ENCODE measurements at regions not wholly inside any gene's neighbourhood (a gene's known extent, or its start where the extent isn't known, plus 50 kb on each side); places are given as distances from the start of the nearest gene placed in this dataset.
A peak's percentile ranks its signal among the peaks of the same experiment; 100 is the strongest.

DNA sequence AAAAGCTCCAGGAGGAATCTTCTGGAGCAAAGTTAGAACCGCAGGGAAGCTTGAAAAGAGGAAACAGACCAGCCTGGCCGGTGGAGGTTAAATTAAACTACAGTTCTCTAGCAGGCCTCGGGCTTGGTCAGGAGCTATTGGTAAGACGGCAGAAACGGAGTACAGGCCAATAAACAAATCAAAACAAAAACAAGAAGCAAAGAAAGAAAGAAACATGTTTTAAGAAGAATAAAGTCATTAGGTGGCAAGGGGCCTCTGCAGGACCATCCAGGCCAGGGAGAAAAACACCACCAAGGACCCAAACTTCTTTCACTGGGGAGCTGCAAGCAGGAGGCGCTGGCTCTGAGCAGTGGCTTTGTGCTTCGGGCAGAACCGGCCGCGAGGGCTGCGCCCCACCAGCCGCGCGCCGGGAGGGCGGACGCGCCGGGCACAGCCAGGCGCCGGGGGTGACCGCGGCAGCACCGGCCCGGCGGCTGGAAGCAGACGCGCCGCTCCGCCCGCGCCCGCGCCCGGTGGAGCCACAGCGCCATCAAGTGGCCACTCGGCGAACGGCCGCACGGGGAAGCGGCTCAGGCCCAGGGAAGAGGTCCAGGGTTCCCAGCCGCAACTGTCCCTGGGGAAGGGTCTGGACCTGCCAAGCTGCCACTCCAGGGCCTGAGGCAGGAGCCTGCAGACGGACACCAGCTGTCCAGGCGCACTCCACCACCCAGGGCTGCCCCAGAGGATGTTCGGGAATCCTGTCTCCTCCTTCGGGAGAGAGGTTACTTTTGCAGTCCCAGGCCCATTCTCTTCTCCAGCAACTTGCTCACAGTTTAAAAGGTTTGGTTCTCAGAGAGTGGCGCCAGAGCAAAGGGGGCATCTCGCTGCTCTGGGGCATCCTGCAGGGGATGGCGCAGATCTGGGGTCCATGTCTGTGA lies 419.4 kb downstream of the SOX9 start:
- Histone ChIP-seq H3K27me3 (replicated peaks; ENCODE audit: control insufficient read depth, insufficient read depth, low read length) (no peaks in the 10 kb centered on the region), H3K9me3 (0 out of 2 replicates have a peak, but pooled peaks cover 3% of the 10 kb centered on the region), H3K36me3 (ENCODE audit: control insufficient read depth, insufficient read depth, low read length) (no peaks in the 10 kb centered on the region; the same call in 1 of the 2 replicates), H3K4me3 (ENCODE audit: low read depth, low read length) (no peak overlapping the region), H3K4me1 (peaks cover 5% of the 10 kb centered on the region; the same call in 1 of the 2 replicates)
- peak overlapping the region; percentile 53 for H3K27ac Mint-ChIP-seq (ENCODE audit: unreplicated experiment)
- no TSS peak for BruUV-seq (replicated peaks)
- CTCF ChIA-PET, result interaction anchor here (1.0 to 1.1 kb wide), 3 partner anchors 141 to 1067 kb away, joined by 3 to 8 read pairs (median 4); partner anchors contain the start of gene SOX9
- H3K36me3 Mint-ChIP-seq (ENCODE audit: insufficient read depth, unreplicated experiment), result peaks cover 6% of the 10 kb centered on the region
- peak overlapping the region; percentile 41 for H3K4me3 Mint-ChIP-seq (ENCODE audit: unreplicated experiment)
- peaks cover 14% of the 10 kb centered on the region for H3K4me1 Mint-ChIP-seq (ENCODE audit: low read depth, unreplicated experiment)
- POLR2A ChIA-PET, result interaction anchor here (0.8 kb wide), 1 partner anchor 96 kb away, joined by 3 read pairs; no protein-coding TSS in a partner anchor
- peak in 1 of 2 experiments; percentile 88 for DNase-seq
- intact Hi-C loops (cut with micrococcal nuclease; ENCODE audit: unreplicated experiment), result loop anchor here (1.0 to 10.0 kb wide), 3 partner anchors 419 to 1305 kb away; partner anchors contain the start of gene SOX9
- H3K27me3 Mint-ChIP-seq (ENCODE audit: insufficient read depth, unreplicated experiment), result no peaks in the 10 kb centered on the region
- H3K9me3 Mint-ChIP-seq (ENCODE audit: unreplicated experiment), result peaks cover 11% of the 10 kb centered on the region
- TF ChIP-seq, protein P1, sequence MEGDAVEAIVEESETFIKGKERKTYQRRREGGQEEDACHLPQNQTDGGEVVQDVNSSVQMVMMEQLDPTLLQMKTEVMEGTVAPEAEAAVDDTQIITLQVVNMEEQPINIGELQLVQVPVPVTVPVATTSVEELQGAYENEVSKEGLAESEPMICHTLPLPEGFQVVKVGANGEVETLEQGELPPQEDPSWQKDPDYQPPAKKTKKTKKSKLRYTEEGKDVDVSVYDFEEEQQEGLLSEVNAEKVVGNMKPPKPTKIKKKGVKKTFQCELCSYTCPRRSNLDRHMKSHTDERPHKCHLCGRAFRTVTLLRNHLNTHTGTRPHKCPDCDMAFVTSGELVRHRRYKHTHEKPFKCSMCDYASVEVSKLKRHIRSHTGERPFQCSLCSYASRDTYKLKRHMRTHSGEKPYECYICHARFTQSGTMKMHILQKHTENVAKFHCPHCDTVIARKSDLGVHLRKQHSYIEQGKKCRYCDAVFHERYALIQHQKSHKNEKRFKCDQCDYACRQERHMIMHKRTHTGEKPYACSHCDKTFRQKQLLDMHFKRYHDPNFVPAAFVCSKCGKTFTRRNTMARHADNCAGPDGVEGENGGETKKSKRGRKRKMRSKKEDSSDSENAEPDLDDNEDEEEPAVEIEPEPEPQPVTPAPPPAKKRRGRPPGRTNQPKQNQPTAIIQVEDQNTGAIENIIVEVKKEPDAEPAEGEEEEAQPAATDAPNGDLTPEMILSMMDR (IDR thresholded peaks at IDR 0.05; ENCODE audit: insufficient read depth in 1 of 2, low read depth in 1 of 2, low read length in 1 of 2, severe bottlenecking in 1 of 2, unreplicated experiment in 1 of 2), result peak; percentile 76 to 92

DNA sequence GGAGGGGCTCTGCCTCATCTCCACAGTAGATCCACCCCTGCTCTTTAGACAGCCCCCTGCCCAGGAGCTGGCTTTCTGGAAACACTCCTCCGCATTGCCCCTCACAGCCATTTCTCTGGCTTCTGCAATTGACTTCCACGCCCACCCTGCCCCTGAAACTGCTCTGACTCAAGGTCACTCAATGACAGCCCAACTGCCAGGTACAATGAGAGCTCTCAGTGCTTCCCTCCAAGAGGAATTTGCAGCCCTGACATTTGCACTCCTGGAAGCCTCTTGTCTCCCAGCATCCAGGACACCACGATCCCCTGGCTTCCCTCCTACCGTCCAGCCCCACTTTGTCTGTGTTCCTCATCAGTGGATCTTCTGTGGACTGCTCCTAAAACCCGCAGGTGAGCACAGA lies 421.5 kb downstream of the SOX9 start:
- Mint-ChIP-seq H3K36me3 (ENCODE audit: insufficient read depth, unreplicated experiment) (peaks cover 6% of the 10 kb centered on the region), H3K9me3 (ENCODE audit: unreplicated experiment) (peaks cover 11% of the 10 kb centered on the region), H3K4me1 (ENCODE audit: low read depth, unreplicated experiment) (peaks cover 14% of the 10 kb centered on the region), H3K4me3 (ENCODE audit: unreplicated experiment) (no peak overlapping the region), H3K27ac (ENCODE audit: unreplicated experiment) (no peak overlapping the region), H3K27me3 (ENCODE audit: insufficient read depth, unreplicated experiment) (no peaks in the 10 kb centered on the region)
- ChIA-PET POLR2A (no interaction called here), CTCF (no interaction called here)
- TF ChIP-seq, protein P1 (IDR thresholded peaks at IDR 0.05; ENCODE audit: insufficient read depth in 1 of 2, low read depth in 1 of 2, low read length in 1 of 2, severe bottlenecking in 1 of 2, unreplicated experiment in 1 of 2), result no peak
- Histone ChIP-seq H3K4me3 (ENCODE audit: low read depth, low read length) (no peak overlapping the region), H3K27me3 (replicated peaks; ENCODE audit: control insufficient read depth, insufficient read depth, low read length) (no peaks in the 10 kb centered on the region), H3K4me1 (peaks cover 5% of the 10 kb centered on the region; the same call in 1 of the 2 replicates), H3K9me3 (0 out of 2 replicates have a peak, but pooled peaks cover 3% of the 10 kb centered on the region), H3K36me3 (ENCODE audit: control insufficient read depth, insufficient read depth, low read length) (no peaks in the 10 kb centered on the region; the same call in 1 of the 2 replicates)
- no peak for DNase-seq
- no TSS peak for BruUV-seq (replicated peaks)
- intact Hi-C loops (cut with micrococcal nuclease; ENCODE audit: unreplicated experiment), result loop anchor here (10.0 kb wide), 1 partner anchor 1308 kb away; no protein-coding TSS in a partner anchor

DNA sequence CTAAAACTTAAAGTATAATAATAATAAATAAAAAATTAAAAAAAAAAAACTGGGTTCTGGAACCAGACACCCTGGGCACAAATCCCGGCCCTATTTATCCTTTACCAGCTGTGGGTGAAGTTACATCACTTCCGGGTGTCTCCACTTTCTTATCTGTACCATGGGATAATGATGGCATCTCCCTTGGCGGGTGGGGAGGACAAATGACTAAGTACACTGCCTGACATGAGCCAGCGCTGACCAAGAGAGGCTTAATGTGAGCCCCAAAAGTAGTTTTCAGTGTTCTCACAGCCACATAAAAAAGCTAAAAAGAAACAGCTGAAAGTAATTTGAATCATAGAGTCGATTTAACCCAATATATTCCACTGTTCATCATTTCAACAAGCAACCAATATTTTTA lies 424.9 kb downstream of the SOX9 start:
- ChIA-PET CTCF (interaction anchor here (0.6 to 0.7 kb wide), 2 partner anchors 17 to 611 kb away, joined by 3 to 6 read pairs; no protein-coding TSS in a partner anchor), POLR2A (no interaction called here)
- Mint-ChIP-seq H3K9me3 (ENCODE audit: unreplicated experiment) (peaks cover 21% of the 10 kb centered on the region), H3K36me3 (ENCODE audit: insufficient read depth, unreplicated experiment) (no peaks in the 10 kb centered on the region), H3K27me3 (ENCODE audit: insufficient read depth, unreplicated experiment) (no peaks in the 10 kb centered on the region), H3K4me3 (ENCODE audit: unreplicated experiment) (no peak overlapping the region), H3K4me1 (ENCODE audit: low read depth, unreplicated experiment) (no peaks in the 10 kb centered on the region), H3K27ac (ENCODE audit: unreplicated experiment) (no peak overlapping the region)
- Histone ChIP-seq H3K4me3 (ENCODE audit: low read depth, low read length) (no peak overlapping the region), H3K27me3 (replicated peaks; ENCODE audit: control insufficient read depth, insufficient read depth, low read length) (no peaks in the 10 kb centered on the region), H3K9me3 (0 out of 2 replicates have a peak, but pooled peaks cover 3% of the 10 kb centered on the region), H3K4me1 (no peaks in the 10 kb centered on the region), H3K36me3 (ENCODE audit: control insufficient read depth, insufficient read depth, low read length) (no peaks in the 10 kb centered on the region)
- BruUV-seq (replicated peaks), result no TSS peak
- DNase-seq, result no peak
- intact Hi-C loops (cut with micrococcal nuclease; ENCODE audit: unreplicated experiment), result loop anchor here (10.0 kb wide), 1 partner anchor 1311 kb away; no protein-coding TSS in a partner anchor
- TF ChIP-seq, protein P1 (IDR thresholded peaks at IDR 0.05; ENCODE audit: insufficient read depth in 1 of 2, low read depth in 1 of 2, low read length in 1 of 2, severe bottlenecking in 1 of 2, unreplicated experiment in 1 of 2), result no peak

Data from Caco-2 (cell line).